Lower lobe of right lung (tissue), 2 donors: ENCODE measurements at regions not wholly inside any gene's neighbourhood (a gene's known extent, or its start where the extent isn't known, plus 50 kb on each side); places are given as distances from the start of the nearest gene placed in this dataset.

ENCODE experiments used
- ATAC-seq, 2 donors: fragments of 200-7000 bp; cut with Tn5 transposase; one replicate each; pipeline ENCODE4 v1.9.1; 2020 to 2022; ENCODE audit warnings: mild to moderate bottlenecking in 2 of 2, moderate library complexity in 2 of 2
- DNase-seq: peaks from one replicate; pipeline ENCODE4 v3.0.0-alpha.2; 2020
- H3K27ac ChIP-seq: fragments of 200-600 bp; one replicate; pipeline ENCODE4 v1.8.0; 2022
- H3K27me3 ChIP-seq: fragments of 200-600 bp; one replicate; pipeline ENCODE4 v1.8.0; 2022; ENCODE audit warnings: low read depth
- H3K36me3 ChIP-seq: fragments of 200-600 bp; one replicate; pipeline ENCODE4 v1.8.0; 2022; ENCODE audit warnings: mild to moderate bottlenecking
- H3K4me1 ChIP-seq: fragments of 200-600 bp; one replicate; pipeline ENCODE4 v1.8.0; 2022
- H3K4me3 ChIP-seq: fragments of 200-600 bp; one replicate; pipeline ENCODE4 v1.8.0; 2022; ENCODE audit warnings: mild to moderate bottlenecking
- H3K9me3 ChIP-seq: fragments of 200-600 bp; one replicate; pipeline ENCODE4 v1.8.0; 2022
- intact Hi-C: fragments of 100-400 bp; cut with DNase I; formaldehyde crosslinking; loops from one replicate; pipeline ENCODE4 v1.11.0; 2022
- TF ChIP-seq, protein P1 (sequence below): fragments of 200-600 bp; IDR thresholded peaks from one replicate; pipeline ENCODE4 v1.8.0; 2022; ENCODE audit warnings: antibody characterized with exemption, mild to moderate bottlenecking
- donor health status: DM: no; HTN: yes; CAD: no; lungs with severe emphysema.

GRCh38 chr16:62652441-62653120, 616.3 kb upstream of the CDH8 start:
- Histone ChIP-seq H3K27ac (no peak overlapping the region), H3K4me3 (no peak overlapping the region), H3K27me3 (no peaks in the 10 kb centered on the region), H3K4me1 (no peaks in the 10 kb centered on the region), H3K36me3 (no peaks in the 10 kb centered on the region), H3K9me3 (no peaks in the 10 kb centered on the region)
- DNase-seq: no peak
- TF ChIP-seq, protein P1, sequence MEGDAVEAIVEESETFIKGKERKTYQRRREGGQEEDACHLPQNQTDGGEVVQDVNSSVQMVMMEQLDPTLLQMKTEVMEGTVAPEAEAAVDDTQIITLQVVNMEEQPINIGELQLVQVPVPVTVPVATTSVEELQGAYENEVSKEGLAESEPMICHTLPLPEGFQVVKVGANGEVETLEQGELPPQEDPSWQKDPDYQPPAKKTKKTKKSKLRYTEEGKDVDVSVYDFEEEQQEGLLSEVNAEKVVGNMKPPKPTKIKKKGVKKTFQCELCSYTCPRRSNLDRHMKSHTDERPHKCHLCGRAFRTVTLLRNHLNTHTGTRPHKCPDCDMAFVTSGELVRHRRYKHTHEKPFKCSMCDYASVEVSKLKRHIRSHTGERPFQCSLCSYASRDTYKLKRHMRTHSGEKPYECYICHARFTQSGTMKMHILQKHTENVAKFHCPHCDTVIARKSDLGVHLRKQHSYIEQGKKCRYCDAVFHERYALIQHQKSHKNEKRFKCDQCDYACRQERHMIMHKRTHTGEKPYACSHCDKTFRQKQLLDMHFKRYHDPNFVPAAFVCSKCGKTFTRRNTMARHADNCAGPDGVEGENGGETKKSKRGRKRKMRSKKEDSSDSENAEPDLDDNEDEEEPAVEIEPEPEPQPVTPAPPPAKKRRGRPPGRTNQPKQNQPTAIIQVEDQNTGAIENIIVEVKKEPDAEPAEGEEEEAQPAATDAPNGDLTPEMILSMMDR: no peak
- intact Hi-C loops: no loop called here
- ATAC-seq: no peak

- no peak overlapping the region for H3K27ac ChIP-seq
- no peaks in the 10 kb centered on the region for H3K4me1 ChIP-seq
- H3K9me3 ChIP-seq: peaks cover 21% of the 10 kb centered on the region
- H3K27me3 ChIP-seq: no peaks in the 10 kb centered on the region
- ATAC-seq (no peak), DNase-seq (no peak)
- no peak overlapping the region for H3K4me3 ChIP-seq
- no peaks in the 10 kb centered on the region for H3K36me3 ChIP-seq
- intact Hi-C loops: no loop called here
- TF ChIP-seq, protein P1: no peak
Observed at GRCh38 chr16:62648256-62648655, 612.0 kb upstream of the CDH8 start.

DNA sequence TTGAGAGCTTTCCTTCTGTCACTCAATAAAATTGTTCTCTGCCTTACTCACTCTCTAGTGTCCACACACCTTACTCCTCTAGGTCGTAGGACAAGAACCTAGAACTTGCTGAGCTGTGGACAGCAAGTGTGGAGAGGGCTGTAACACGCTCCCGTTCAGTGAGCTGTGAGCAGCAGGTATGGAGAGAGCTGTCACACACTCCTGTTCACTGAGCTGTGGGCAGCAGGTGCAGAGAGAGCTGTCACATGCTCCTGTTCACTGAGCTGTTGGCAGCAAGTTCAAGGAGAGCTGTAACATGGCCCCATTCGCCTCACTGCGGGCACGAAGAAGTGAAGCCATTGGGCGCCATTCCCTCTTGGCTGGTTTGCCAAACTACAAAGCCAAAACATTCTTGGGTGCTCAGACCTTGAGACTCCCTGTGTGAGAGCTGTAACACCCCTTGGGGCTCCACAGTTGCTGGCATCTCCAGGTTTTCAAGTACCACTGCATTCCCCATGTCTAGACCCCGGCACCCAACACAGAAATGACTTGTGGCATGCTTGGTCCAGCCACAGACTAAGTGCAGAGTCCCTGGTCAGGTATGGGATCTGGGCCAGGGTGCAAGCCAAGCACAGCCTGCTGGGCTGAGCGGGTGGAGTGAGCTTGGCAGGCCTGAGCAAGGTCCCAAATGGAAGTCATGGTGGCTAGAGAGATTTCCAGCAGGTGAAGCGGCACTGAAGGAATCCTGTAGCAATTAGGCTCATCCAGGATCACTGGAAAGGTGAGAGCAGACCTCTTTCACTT, 608.0 kb upstream of the CDH8 start:
- Histone ChIP-seq H3K27ac (no peak overlapping the region), H3K36me3 (no peaks in the 10 kb centered on the region), H3K4me3 (no peak overlapping the region), H3K4me1 (no peaks in the 10 kb centered on the region), H3K9me3 (peaks cover 21% of the 10 kb centered on the region), H3K27me3 (no peaks in the 10 kb centered on the region)
- DNase-seq (no peak), ATAC-seq (no peak)
- intact Hi-C loops: no loop called here
- TF ChIP-seq, protein P1: no peak

DNA sequence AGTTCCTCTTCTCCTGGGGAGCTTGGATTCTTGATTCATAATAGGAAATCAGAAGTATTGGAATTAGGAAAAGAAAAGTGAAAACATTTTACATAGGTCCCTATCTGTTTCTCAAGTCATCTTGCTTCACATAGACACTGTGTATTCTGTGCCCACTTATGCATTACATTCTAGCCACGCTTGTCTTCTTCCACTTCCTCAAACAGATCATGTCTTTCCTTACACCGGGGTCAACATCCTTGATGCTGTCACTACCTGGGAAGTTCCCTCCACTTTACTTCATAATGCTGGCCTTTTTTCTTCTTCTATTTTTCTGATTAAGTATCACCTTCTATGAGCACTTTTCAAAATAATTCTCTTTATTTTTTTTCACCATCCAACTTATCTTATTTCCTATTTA, 606.4 kb upstream of the CDH8 start:
- intact Hi-C loops: no loop called here
- Histone ChIP-seq H3K27me3 (no peaks in the 10 kb centered on the region), H3K9me3 (peaks cover 21% of the 10 kb centered on the region), H3K27ac (no peak overlapping the region), H3K4me1 (no peaks in the 10 kb centered on the region), H3K36me3 (no peaks in the 10 kb centered on the region), H3K4me3 (no peak overlapping the region)
- DNase-seq: no peak
- ATAC-seq: no peak
- TF ChIP-seq, protein P1: no peak

GRCh38 chr16:62639890-62640289, 603.7 kb upstream of the CDH8 start:
- Histone ChIP-seq H3K27me3 (no peaks in the 10 kb centered on the region), H3K9me3 (peaks cover 3% of the 10 kb centered on the region), H3K4me1 (no peaks in the 10 kb centered on the region), H3K36me3 (no peaks in the 10 kb centered on the region), H3K27ac (no peak overlapping the region), H3K4me3 (no peak overlapping the region)
- ATAC-seq: no peak
- TF ChIP-seq, protein P1: no peak
- no peak for DNase-seq
- intact Hi-C loops: no loop called here
